Subcutaneous abdominal adipose tissue (tissue), 5 donors: ENCODE measurements at regions not wholly inside any gene's neighbourhood (a gene's known extent, or its start where the extent isn't known, plus 50 kb on each side); places are given as distances from the start of the nearest gene placed in this dataset.

Experiments
- H3K27ac ChIP-seq: one replicate; pipeline ENCODE4 v1.7.0; 2013; ENCODE audit warnings: low read depth, mild to moderate bottlenecking, inconsistent platforms, low read length, moderate library complexity
- H3K27me3 ChIP-seq, 5 donors: one replicate each; pipeline ENCODE4 v1.7.0; 2013; ENCODE audit warnings: low read length in 5 of 5, inconsistent platforms in 1 of 5; ENCODE audit not compliant: control insufficient read depth in 5 of 5, insufficient read depth in 4 of 5
- H3K36me3 ChIP-seq, 5 donors: one replicate each; pipeline ENCODE4 v1.7.0; 2013; ENCODE audit warnings: low read length in 5 of 5; ENCODE audit not compliant: control insufficient read depth in 5 of 5, insufficient read depth in 5 of 5
- H3K4me1 ChIP-seq, 5 donors: one replicate each; pipeline ENCODE4 v1.7.0; 2013; ENCODE audit warnings: low read length in 5 of 5, mild to moderate bottlenecking in 3 of 5, moderate library complexity in 1 of 5; ENCODE audit not compliant: control insufficient read depth in 5 of 5, insufficient read depth in 5 of 5
- H3K4me3 ChIP-seq, 5 donors: one replicate each; pipeline ENCODE4 v1.7.0; 2013; ENCODE audit warnings: low read length in 5 of 5, low read depth in 1 of 5
- H3K9ac ChIP-seq, 5 donors: one replicate each; pipeline ENCODE4 v1.7.0; 2013; ENCODE audit warnings: low read length in 5 of 5, mild to moderate bottlenecking in 4 of 5, moderate library complexity in 3 of 5
- H3K9me3 ChIP-seq, 5 donors: one replicate each; pipeline ENCODE4 v1.7.0; 2013; ENCODE audit warnings: low read length in 5 of 5; ENCODE audit not compliant: control insufficient read depth in 5 of 5
- donor health status: healthy.
- donor health status: healthy.
- donor health status: healthy.
- donor health status: healthy.
- donor health status: healthy.

GRCh38 chr15:75100679-75101078 lies 77.3 kb downstream of the PPCDC start:
- Histone ChIP-seq H3K27me3 (no peaks in the 10 kb centered on the region), H3K4me3 (no peak overlapping the region), H3K4me1 (peaks cover 4 to 10% (median 7%) of the 10 kb centered on the region in 5 donors), H3K36me3 (no peaks in the 10 kb centered on the region), H3K27ac (no peak overlapping the region), H3K9ac (no peak overlapping the region), H3K9me3 (no peaks in the 10 kb centered on the region)

GRCh38 chr15:75104804-75105557 lies 81.6 kb downstream of the PPCDC start:
- H3K27me3 ChIP-seq: no peaks in the 10 kb centered on the region
- no peak overlapping the region for H3K9ac ChIP-seq
- H3K36me3 ChIP-seq: no peaks in the 10 kb centered on the region
- H3K9me3 ChIP-seq: no peaks in the 10 kb centered on the region
- peaks cover 5 to 30% (median 7%) of the 10 kb centered on the region in 5 donors for H3K4me1 ChIP-seq
- H3K4me3 ChIP-seq: no peak overlapping the region
- H3K27ac ChIP-seq: no peak overlapping the region

GRCh38 chr15:75107516-75107907 lies 84.1 kb downstream of the PPCDC start:
- no peak overlapping the region for H3K4me3 ChIP-seq
- no peaks in the 10 kb centered on the region for H3K36me3 ChIP-seq
- H3K4me1 ChIP-seq: peaks cover 5 to 43% (median 10%) of the 10 kb centered on the region in 5 donors
- H3K27me3 ChIP-seq: no peaks in the 10 kb centered on the region
- H3K27ac ChIP-seq: no peak overlapping the region
- no peak overlapping the region for H3K9ac ChIP-seq
- H3K9me3 ChIP-seq: no peaks in the 10 kb centered on the region

GRCh38 chr15:75107908-75108838 lies 84.8 kb downstream of the PPCDC start:
- Histone ChIP-seq H3K27ac (no peak overlapping the region), H3K9ac (no peak overlapping the region), H3K36me3 (no peaks in the 10 kb centered on the region), H3K9me3 (peaks cover 0 to 4% (median 0%) of the 10 kb centered on the region in 5 donors), H3K4me1 (peaks cover 5 to 43% (median 10%) of the 10 kb centered on the region in 5 donors), H3K27me3 (no peaks in the 10 kb centered on the region), H3K4me3 (no peak overlapping the region)

- Histone ChIP-seq H3K9me3 (peaks cover 0 to 6% (median 1%) of the 10 kb centered on the region in 5 donors), H3K27me3 (no peaks in the 10 kb centered on the region)
These were observed 85.8 kb downstream of the PPCDC start for GRCh38 chr15:75109021-75109735.

GRCh38 chr15:75109736-75110130 lies 86.3 kb downstream of the PPCDC start:
- Histone ChIP-seq H3K4me1 (peaks cover 4 to 40% (median 7%) of the 10 kb centered on the region in 5 donors), H3K9me3 (peaks cover 0 to 10% (median 4%) of the 10 kb centered on the region in 5 donors), H3K27me3 (no peaks in the 10 kb centered on the region), H3K27ac (no peak overlapping the region), H3K9ac (no peak overlapping the region), H3K36me3 (no peaks in the 10 kb centered on the region), H3K4me3 (no peak overlapping the region)

More at GRCh38 chr15:75109021-75109735, 85.8 kb downstream of the PPCDC start:
- Histone ChIP-seq H3K9ac (no peak overlapping the region), H3K4me1 (peaks cover 5 to 43% (median 10%) of the 10 kb centered on the region in 5 donors), H3K4me3 (no peak overlapping the region), H3K27ac (no peak overlapping the region), H3K36me3 (no peaks in the 10 kb centered on the region)

GRCh38 chr15:75112278-75112847 lies 89.0 kb downstream of the PPCDC start:
- Histone ChIP-seq H3K4me3 (no peak overlapping the region), H3K36me3 (no peaks in the 10 kb centered on the region), H3K9me3 (peaks cover 0 to 11% (median 4%) of the 10 kb centered on the region in 5 donors), H3K27ac (no peak overlapping the region), H3K9ac (no peak overlapping the region), H3K4me1 (peaks cover 0 to 33% (median 4%) of the 10 kb centered on the region in 5 donors), H3K27me3 (no peaks in the 10 kb centered on the region)

GRCh38 chr15:75112848-75113492 lies 88.7 kb upstream of the C15orf39 start:
- Histone ChIP-seq H3K9ac (no peak overlapping the region), H3K4me1 (peaks cover 0 to 33% (median 4%) of the 10 kb centered on the region in 5 donors), H3K27ac (no peak overlapping the region), H3K4me3 (no peak overlapping the region), H3K36me3 (no peaks in the 10 kb centered on the region), H3K27me3 (no peaks in the 10 kb centered on the region), H3K9me3 (peaks cover 0 to 11% (median 4%) of the 10 kb centered on the region in 5 donors)

- Histone ChIP-seq H3K36me3 (no peaks in the 10 kb centered on the region), H3K9me3 (peaks cover 0 to 11% (median 4%) of the 10 kb centered on the region in 5 donors), H3K9ac (no peak overlapping the region), H3K27me3 (no peaks in the 10 kb centered on the region), H3K4me3 (no peak overlapping the region), H3K27ac (no peak overlapping the region), H3K4me1 (peaks cover 0 to 19% (median 4%) of the 10 kb centered on the region in 5 donors)
These were observed 87.4 kb upstream of the C15orf39 start for GRCh38 chr15:75114327-75114726.
